ENCODE measurements at regions not wholly inside any gene's neighbourhood (a gene's known extent, or its start where the extent isn't known, plus 50 kb on each side); places are given as distances from the start of the nearest gene placed in this dataset.

DNA sequence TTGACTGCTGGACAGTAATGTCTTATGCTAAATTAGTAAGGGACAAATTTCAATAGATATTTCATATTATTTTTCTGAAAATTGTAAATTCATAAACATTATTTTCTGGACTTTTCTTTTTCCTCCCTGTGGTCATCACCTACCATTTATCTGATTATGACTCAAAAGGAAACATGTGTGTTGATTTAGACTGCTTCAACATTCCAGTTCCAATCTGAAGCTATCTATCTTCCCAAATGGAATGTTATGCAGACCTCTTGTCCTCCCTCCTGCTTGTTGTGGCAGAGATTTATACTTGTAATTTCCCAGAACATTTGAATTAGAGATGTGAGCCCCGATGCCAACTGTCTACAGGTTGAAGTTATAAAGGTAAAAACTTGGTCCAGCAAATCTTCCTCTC, 803.4 kb downstream of the TUSC7 start:
- intact Hi-C loops (cut with DNase I), result no loop called here
- no peak overlapping the region for H3K27ac ChIP-seq
- DNase-seq, result no peak
- TF ChIP-seq POLR2A (IDR thresholded peaks at IDR 0.05), result no peak
- TF ChIP-seq, protein P1, sequence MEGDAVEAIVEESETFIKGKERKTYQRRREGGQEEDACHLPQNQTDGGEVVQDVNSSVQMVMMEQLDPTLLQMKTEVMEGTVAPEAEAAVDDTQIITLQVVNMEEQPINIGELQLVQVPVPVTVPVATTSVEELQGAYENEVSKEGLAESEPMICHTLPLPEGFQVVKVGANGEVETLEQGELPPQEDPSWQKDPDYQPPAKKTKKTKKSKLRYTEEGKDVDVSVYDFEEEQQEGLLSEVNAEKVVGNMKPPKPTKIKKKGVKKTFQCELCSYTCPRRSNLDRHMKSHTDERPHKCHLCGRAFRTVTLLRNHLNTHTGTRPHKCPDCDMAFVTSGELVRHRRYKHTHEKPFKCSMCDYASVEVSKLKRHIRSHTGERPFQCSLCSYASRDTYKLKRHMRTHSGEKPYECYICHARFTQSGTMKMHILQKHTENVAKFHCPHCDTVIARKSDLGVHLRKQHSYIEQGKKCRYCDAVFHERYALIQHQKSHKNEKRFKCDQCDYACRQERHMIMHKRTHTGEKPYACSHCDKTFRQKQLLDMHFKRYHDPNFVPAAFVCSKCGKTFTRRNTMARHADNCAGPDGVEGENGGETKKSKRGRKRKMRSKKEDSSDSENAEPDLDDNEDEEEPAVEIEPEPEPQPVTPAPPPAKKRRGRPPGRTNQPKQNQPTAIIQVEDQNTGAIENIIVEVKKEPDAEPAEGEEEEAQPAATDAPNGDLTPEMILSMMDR (IDR thresholded peaks at IDR 0.05), result no peak
- no peaks in the 10 kb centered on the region for H3K4me1 ChIP-seq
- H3K27me3 ChIP-seq, result no peaks in the 10 kb centered on the region
- no peaks in the 10 kb centered on the region for H3K36me3 ChIP-seq
- no peak overlapping the region for H3K4me3 ChIP-seq
- H3K9me3 ChIP-seq, result no peaks in the 10 kb centered on the region
- 38 to 69% methylated on average over 1 of the region's 1 CpG for WGBS, 2 donors

DNA sequence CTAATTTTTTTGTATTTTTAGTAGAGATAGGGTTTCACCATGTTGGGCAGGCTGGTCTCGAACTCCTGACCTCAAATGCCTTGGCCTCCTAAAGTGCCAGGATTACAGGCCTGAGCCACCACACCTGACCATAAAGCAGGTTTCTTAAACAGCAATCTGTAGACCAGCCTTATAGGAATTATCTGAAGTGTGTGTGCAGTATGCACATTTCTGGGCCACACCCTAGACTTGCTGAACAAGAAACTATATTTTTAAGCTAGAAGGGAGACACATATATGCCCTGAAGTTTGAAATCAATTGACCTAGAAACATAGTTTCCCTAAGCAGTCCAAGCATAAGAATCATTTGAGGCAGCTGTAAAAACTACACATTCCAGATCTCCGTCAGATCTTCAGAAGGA, 805.7 kb downstream of the TUSC7 start:
- no peak overlapping the region for H3K4me3 ChIP-seq
- no peaks in the 10 kb centered on the region for H3K9me3 ChIP-seq
- no peak overlapping the region for H3K27ac ChIP-seq
- DNase-seq, result no peak
- H3K4me1 ChIP-seq, result no peaks in the 10 kb centered on the region
- H3K27me3 ChIP-seq, result no peaks in the 10 kb centered on the region
- intact Hi-C loops (cut with DNase I), result no loop called here
- no peaks in the 10 kb centered on the region for H3K36me3 ChIP-seq
- 78 to 82% methylated on average over 2 of the region's 2 CpGs for WGBS, 2 donors
- TF ChIP-seq, protein P1 (IDR thresholded peaks at IDR 0.05), result no peak
- TF ChIP-seq POLR2A (IDR thresholded peaks at IDR 0.05), result no peak

DNA sequence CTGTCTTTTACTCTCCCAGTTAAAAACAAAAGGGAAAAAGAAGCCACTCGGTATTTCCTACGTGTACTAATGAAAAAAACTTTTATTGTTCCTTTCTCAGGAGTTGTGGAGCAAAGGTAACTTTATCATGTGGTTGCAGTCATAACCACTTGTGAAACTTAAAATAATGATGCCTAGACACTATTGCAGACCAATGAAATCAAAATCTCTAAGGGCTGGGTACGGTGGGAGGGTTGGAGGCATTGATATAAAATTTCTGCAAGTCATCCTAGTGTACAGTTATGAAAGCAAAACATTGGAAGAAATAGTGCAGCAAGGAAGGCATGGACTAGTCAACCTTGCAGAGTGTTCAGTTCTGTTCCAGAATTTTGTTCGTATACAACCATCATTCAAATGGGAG, 808.8 kb downstream of the TUSC7 start:
- no peaks in the 10 kb centered on the region for H3K4me1 ChIP-seq
- intact Hi-C loops (cut with DNase I), result no loop called here
- TF ChIP-seq, protein P1 (IDR thresholded peaks at IDR 0.05), result no peak
- TF ChIP-seq POLR2A (IDR thresholded peaks at IDR 0.05), result no peak
- WGBS, 2 donors, result 59 to 65% methylated on average over 4 of the region's 4 CpGs
- H3K27ac ChIP-seq, result no peak overlapping the region
- H3K9me3 ChIP-seq, result no peaks in the 10 kb centered on the region
- DNase-seq, result no peak
- no peak overlapping the region for H3K4me3 ChIP-seq
- H3K27me3 ChIP-seq, result no peaks in the 10 kb centered on the region
- H3K36me3 ChIP-seq, result no peaks in the 10 kb centered on the region

DNA sequence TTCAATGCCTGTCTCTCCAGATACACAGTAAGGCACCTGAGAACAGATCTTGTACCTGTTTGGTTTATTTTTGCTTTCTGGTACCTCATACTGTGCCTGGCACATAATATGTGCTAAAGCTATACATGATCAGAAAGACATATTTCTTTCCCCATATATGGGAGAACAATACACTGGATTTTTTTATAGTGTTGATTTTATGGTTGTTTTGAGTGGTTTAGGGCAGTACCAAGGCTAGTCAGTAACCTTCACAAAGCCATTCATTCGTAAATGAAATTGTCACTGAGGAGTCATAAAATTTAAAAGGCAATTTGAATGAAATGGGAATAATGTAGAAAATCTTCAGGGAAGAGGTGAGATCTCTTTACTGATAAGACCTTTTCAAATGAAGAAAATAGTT, 810.2 kb downstream of the TUSC7 start:
- intact Hi-C loops (cut with DNase I), result no loop called here

DNA sequence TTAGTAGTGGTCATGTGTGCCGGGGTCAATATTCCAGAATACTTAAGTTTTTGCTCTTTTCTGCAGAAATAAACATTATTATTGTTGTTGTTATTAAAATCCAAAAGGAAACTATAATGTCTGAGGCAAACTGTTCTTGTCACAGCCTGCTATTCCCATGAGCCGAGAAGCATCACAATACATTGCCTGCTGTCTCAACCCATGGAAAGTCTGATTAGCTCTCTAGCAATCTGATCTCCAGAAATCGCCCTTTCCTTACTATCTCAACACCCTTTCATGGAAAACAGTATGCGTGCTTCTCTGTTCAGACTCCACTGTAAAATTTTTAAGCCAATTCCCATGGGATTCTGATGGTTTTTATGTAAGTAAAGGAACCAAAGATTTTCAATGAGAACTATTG, 811.0 kb downstream of the TUSC7 start:
- TF ChIP-seq, protein P1 (IDR thresholded peaks at IDR 0.05), result no peak
- no peak for TF ChIP-seq POLR2A (IDR thresholded peaks at IDR 0.05)
- intact Hi-C loops (cut with DNase I), result no loop called here
- no peak for DNase-seq

More for the DNA sequence above, 810.2 kb downstream of the TUSC7 start:
- Histone ChIP-seq H3K9me3 (no peaks in the 10 kb centered on the region), H3K36me3 (no peaks in the 10 kb centered on the region), H3K27ac (no peak overlapping the region), H3K27me3 (no peaks in the 10 kb centered on the region), H3K4me3 (no peak overlapping the region), H3K4me1 (no peaks in the 10 kb centered on the region)
- 29 to 95% methylated on average over 1 of the region's 1 CpG for WGBS, 2 donors
- TF ChIP-seq, protein P1 (IDR thresholded peaks at IDR 0.05), result no peak
- no peak for TF ChIP-seq POLR2A (IDR thresholded peaks at IDR 0.05)
- no peak for DNase-seq

More for the DNA sequence above, 811.0 kb downstream of the TUSC7 start:
- Histone ChIP-seq H3K36me3 (no peaks in the 10 kb centered on the region), H3K4me1 (no peaks in the 10 kb centered on the region), H3K4me3 (no peak overlapping the region), H3K9me3 (no peaks in the 10 kb centered on the region), H3K27me3 (no peaks in the 10 kb centered on the region), H3K27ac (no peak overlapping the region)
- WGBS, 2 donors, result 68 to 82% methylated on average over 4 of the region's 4 CpGs
